ENCODE measurements at regions not wholly inside any gene's neighbourhood (a gene's known extent, or its start where the extent isn't known, plus 50 kb on each side); places are given as distances from the start of the nearest gene placed in this dataset.
"Not testable (repeated sequence)": the region's sequence is repeated elsewhere in the genome, so short reads cannot be mapped to it uniquely, and the experiment has no call there.

DNA sequence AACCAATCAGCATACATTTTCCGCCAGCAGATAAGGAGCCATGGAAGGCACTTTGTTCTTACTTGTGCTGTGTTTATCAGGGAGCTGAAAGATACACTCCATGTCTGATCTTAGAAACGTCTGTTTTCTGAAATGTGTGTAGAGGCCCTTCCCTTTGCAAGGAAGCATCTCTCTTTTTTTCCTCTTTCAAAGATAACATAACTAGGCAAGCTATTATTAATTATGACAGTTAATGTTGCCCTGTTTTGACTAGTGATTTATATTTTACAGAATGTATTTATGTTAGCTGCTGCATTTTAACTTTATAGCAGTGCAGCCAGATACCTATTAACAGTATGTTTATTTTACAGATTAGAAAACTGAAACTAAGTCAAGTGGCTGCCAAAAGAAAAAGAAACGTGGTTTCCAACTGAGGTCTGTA lies 683.2 kb upstream of the IGFBP3 start:
- DNase-seq = no peak

DNA sequence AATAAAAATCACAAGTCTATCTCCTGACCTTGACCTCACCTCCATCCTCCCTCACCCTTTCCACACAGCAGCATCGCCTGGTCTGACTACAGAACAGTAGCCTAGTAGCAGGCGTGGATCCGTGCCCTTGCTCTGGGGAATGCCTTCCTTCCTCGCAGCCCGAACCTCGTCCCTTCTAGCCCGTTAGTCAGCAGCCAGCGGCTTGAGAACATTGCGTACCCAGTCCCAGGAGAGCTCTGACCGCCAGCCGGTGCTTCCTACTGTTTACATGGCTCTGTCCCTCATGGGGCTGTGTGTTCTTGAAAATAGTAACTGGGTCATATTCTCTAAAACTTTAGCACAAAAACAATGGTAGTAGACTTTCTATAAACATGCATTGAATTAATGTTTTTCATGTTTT lies 682.7 kb upstream of the IGFBP3 start:
- no peak for DNase-seq

DNA sequence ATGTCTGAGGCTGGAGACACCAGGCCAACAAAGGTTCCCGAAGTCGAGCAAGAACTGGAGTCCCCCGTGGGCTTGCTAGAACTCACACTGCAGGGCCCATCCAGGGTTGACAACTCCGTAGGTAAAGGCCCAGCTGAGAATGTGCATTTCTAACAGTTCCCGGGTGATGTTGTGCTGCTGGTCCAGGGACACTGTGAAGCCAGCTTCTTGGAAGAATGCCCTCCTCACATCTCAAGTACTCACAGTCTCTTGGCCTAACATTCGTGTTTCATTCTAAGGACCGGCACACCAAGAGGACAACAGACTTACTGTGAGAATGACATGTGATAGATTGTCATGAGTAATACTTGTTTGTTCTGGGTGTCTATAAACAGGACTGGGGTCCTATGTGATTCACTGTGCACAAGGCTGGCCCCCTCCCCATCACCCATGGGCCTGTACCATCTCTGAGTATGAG lies 682.3 kb upstream of the IGFBP3 start:
- DNase-seq = no peak

DNA sequence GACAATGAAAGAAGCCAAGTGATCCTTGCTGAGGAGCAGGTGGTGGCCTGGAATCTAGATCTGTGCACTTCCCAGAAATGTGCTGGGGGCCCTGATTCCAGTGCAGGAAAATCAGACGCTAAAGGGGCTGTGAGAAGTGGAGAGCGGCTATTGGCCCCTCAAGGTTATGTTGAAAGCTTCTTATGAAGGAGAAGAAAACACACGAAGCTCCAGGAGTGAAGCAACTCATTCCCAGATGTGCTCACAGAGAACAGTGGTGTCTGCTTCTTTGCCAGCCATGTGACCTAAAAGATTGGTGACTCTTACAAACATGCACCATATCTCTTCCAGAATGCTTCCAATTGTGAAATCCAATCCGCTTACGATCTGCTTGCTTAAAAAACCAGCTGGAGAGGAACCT lies 679.3 kb upstream of the IGFBP3 start:
- DNase-seq = no peak

DNA sequence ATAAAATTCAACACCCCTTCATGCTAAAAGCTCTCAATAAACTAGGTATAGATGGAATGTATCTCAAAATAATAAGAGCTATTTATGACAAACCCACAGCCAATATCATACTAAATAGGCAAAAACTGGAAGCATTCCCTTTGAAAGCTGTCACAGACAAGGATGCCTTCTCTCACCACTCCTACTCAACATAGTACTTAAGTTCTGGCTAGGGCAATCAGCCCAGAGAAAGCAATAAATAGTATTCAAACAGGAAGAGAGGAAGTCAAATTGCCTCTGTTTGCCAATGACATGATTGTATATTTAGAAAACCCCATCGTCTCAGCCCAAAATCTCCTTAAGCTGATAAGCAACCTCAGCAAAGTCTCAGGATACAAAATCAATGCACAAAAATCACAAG lies 673.8 kb upstream of the IGFBP3 start:
- DNase-seq = not testable (repeated sequence)

DNA sequence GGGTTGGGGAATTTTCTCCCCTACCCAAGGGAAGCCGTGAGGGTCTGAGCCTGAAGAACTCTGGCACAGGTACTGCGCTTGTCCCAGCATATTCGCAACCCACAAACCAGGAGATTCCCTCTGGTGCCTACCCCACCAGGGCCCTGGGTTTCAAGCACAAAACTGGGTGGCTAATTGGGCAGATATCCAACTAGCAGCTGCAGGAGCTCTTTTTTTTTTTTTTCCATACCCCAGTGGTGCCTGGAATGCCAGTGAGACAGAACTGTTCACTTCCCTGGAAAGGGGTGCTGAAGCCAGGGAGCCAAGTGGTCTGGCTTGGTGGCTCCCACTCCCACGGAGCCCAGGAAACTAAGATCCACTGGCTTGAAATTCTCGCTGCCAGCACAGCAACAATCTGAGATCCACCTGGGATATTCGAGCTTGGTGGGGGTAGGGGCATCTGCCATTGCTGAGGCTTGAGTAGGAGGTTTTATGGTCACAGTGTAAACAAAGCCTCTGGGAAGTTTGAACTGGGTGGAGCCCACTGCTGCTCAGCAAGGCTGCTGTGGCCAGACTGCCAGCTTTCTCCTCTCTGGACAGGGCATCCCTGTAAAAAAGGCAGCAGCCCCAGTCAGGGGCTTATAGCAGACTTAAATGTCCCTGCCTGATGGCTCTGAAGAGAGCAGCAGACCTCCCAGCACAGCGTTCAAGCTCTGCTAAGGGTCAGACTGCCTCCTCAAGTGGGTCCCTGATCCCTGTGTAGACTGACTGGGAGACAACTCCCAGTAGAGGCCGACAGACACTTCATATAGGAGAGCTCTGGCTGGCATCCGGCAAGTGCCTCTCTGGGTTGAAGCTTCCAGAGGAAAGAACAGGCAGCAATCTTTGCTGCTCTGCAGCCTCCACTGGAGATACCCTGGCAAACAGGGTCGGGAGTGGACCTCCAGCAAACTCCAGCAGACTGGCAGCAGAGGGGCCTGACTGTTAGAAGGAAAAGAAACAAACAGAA lies 670.1 kb upstream of the IGFBP3 start:
- DNase-seq = not testable (repeated sequence)

DNA sequence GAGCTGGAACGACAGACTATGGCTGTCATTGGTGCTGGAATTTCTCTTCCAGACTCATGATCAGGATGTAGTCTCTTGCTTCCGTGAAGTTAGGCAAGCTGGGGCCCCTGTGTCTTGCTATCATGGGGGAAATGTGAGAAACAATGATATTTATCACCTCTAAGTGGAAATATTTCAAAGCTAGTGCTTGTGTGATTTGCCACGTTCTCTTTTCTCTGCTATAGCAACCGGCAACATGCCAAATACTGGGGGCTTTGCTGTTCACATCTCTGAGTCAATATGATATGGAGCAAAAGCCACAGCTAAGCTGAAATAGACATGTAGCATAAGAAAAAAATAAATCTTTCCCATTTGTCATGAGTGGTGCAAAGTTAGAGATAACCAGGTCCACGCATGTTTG lies 668.2 kb upstream of the IGFBP3 start:
- DNase-seq = no peak

DNA sequence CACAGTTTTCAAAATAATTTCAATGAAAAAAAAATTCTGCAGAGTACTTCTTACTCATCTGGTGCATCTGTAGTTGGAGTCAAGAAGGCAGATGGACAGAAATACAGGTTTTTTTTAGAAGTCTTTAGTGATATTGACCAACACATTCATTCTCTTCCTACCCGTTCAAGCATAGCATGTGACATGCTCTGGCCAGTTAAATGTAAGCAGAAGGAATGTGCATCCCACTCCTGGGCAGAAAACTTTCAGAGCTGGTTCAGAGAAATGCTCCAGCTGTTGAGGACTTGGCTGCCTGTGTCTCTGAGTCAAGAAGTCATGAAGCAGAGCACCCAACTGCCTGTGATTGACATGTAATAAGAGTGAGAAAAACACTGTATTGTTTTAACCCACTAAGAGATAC lies 665.3 kb upstream of the IGFBP3 start:
- no peak for DNase-seq

DNA sequence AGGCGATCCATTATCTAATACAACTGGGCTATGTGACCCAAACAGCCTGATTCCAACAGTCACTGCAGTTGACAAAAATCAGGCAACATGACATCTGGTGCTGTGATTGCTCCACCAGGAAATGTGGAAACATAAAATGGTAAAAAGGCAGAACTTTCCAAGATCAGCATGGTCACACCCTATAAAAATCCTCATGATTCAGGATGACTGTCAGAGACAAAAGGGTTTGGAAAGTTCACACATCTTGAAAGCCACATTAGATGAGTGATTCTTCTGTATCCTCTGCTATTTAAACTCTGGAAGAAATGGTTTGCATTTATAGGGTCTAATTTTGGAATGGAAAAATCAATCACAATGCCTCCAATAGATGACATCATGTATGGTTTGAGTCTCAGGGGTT lies 662.6 kb upstream of the IGFBP3 start:
- no peak for DNase-seq

DNA sequence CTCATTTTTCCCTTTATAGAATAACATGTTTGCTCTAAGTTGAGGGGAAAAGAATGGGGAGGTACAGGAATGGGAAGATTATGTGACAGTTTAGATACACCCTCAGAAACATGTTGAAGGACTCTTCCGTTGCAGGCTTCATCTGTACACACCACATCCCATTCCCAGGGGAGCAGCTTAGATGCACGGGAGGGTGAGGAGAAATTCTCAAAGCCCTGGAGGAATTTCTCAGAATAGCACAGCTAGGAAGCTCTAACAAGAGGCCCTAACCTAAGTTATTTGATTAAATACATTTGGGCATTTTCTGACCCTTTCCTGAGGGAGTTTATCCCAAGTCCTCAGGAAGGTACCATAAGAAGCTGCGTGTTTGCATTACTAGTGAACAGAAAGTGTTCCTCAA lies 660.2 kb upstream of the IGFBP3 start:
- no peak for DNase-seq

DNA sequence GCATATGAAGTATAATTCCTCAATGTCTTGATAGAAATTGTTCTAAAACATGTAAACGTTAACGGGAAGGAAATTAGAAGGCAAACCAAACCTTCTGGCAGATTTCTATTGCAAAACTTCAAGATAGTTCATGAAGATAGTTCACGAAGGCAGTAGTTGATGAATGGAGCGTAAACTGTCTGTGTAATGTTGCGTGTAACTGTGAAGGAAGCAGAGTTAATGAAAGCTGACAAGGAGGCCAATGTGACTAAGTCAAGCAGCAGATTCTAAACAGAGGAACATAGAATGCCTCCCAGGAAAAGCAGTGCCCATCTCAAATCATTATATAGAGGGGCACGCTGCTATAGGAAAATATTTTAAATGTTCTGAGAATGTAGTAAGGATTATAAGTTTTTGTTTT lies 659.7 kb upstream of the IGFBP3 start:
- no peak for DNase-seq

DNA sequence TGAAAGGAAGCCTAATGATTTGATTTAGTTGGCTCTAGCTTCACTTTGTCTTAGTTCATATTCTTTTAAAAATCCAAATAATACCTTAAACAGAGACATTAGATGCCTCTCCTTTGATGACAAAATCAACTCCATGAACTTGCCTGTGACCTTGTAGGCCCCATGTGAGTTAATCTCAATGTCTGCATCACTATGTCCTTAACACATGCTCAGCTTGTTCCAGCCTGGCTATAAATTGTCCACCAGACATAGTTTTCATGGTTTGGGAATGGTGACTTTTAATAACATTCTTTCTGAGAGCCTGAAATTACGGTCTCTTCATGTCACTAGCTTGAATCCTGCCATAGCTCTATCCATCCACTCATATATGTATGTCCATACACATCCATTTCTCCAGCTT lies 656.3 kb upstream of the IGFBP3 start:
- no peak for DNase-seq

DNA sequence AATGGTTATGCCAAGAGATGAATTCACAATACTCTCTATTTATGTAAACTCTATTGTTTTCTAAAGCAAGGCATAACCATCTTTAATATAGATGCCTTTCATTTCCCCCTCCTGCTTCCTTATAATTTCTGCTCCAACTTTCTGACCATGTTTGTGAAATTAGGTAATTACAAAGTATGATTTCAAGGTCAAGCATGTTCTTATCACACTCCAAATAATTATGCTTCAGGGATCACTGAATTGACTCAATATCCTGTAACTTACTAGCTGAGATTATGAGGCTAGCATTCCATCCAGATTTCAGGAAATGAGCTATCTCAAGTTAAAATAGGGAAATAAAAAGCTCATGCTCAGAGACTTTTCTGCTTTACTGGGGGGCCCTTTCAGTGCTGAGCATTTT lies 655.9 kb upstream of the IGFBP3 start:
- DNase-seq = no peak

DNA sequence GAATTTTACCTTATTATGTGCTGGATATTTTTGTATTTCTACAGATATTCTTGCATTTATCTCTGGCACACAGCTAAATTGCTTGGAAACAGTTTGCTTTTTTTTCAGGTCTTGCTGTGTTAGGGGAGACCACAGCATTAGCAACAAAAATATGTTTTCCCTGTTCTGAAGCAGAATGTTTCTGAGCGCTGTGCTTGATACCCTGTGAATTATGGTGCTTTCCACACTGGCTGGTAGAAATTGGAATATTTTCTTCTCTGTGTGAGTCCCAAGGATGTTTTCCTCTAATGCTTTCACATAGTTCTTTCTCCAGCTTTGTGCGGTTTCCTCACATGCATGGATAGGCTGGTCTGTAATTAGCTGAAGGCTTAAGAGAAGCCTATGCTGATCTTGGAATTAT lies 651.6 kb upstream of the IGFBP3 start:
- no peak for DNase-seq

DNA sequence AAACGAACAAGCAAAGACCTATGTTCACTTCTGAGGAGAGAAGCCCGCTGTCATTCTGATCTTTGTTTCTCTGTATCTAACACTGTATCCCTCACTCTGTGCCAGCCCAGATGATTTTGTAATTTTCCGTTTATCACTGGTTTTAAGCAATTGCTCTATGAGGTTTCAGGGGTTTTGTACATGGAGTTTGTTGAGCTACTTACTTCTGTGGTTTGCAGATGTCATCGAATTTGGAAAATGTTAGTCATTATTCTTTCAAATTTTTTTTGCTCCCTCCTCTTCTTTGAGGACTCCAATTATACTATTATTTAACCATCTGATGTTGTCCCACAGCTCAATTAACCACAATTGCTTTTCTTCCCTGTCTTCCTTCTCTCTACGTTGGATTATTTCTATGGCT lies 650.9 kb upstream of the IGFBP3 start:
- no peak for DNase-seq

DNA sequence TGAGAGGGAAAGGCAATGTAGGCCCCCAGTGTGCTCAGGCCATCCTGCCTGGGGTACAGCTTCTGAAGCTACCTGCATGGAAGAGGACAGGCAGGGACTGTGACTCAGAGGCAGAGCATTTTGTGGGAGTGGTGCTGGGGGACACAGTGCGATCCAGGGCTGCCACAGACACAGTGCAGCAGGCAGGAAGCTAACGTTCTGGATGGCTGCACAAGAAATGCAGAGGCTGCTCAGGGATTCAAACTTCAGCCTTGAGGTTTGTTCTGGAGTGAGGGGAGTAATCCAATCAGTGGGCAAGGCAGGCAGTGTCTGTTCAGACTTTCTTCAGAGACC lies 648.0 kb upstream of the IGFBP3 start:
- no peak for DNase-seq

DNA sequence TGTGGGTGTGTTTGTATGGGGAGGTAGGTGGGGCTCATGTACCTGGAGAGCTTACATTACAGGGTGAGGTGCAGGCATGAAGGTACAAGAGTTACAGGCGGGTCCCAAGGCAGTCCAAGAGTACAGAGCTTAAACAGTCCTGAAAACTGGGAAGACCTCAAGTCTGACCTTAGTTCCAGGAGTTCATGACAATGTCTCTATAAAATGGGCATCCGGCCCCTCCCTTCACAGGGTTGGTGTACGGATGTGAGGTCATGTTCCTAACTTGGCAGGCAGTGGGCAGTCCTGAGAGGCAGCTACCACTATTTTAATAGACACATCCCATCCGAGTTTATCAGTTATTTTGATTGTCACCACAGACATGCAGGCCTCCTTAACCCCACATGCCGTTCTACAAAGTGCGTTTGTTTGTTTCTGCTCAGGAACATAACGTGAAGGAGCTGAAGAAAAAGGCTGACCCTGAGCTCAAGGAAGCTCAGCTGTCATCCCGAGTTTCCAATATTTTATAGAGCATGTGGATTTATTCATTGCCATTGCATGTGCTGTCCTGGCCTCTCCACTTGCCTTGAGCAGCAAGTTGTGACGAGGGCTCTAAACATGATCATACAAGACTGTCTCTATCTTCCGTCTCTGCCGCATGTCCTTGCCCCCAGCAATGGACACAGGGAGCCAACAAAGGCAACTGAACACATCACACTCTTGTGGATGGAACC lies 647.5 kb upstream of the IGFBP3 start:
- no peak for DNase-seq

DNA sequence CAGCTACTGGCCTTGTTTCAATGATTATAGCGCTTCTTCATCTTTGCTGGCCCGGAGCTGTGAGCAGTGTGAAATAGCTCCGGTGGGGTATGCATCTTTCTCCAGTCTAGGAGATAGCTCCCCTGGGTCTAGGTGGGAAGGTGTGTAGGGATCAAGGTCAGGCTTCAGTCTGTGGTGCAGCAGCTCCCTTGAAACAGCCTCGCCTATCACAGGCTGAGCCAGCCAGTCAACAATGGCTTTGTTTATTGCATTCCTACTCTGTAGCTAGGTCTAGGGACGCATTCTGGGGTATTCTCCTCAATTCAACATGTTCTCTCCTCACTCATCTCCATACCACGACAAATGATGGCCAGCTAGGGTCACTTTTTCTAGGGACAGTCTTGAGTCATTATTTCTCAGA lies 646.8 kb upstream of the IGFBP3 start:
- DNase-seq = no peak

DNA sequence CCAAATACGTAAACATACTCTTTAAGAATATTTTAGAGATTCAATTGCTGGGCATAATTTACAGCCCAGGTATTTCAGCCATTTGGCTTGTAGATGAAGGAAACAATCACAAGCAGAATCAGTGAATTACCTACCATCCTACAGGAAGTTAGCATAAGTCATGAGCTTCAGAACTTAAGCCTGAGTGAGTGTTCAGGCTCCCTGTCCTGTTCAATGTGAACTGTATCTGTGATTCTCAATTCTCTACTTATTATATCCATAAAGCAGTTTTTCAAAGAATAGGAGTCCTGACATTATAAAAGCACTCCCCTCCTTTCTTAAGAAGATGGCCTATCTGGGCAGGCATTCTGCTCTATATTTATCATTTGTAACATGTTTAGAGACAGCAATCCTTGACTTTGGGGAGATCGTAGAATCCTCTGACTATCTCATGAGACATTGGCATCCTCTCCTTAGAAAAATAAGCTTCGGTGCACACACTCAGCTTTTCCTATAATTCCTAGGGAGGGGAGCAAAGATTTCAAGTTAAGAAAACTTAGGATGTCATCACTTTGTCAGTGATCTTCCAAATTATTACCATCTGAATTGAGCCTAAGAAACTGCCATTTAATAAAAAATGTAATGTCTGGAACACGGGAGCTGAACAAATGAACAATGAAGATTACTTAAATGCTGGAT lies 645.2 kb upstream of the IGFBP3 start:
- DNase-seq = no peak

DNA sequence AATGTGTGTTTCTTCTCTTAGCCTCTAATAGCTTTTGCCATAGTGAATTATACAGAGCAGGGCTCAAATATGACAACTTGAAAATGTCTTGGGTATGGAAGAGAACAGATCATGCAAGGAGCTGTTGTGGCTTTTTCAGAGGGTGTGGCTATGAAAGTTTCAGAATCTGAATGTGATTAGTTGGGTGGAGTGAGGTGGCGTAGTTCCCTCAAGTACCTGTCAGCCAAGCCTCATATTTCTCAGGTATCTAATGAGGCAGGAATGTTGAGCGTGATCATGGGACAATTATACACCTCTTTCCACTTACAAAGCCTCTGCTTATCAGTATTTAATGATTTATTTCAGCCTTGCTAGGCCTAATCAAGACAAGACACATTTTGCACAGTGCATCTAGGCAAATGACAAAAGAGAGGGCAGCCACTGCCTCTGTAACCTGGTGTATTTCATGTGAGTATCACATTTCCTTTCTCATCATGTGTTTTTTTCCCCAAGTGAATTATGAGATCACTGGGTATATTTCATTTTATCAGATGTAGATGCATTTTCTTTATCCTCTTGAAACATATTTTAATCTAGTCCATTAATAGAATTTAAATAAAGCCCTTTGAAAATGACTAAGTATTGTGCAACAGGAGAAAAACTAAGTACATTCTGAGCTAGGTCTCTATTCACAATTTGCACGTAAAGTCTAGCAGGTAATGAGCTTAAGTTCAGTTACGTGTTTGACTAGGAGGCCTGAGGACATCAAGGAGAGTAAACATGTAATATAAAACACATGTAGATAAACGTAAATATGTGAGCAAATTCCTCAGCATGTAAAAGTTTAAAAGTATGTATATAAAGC lies 644.4 kb upstream of the IGFBP3 start:
- no peak for DNase-seq

DNA sequence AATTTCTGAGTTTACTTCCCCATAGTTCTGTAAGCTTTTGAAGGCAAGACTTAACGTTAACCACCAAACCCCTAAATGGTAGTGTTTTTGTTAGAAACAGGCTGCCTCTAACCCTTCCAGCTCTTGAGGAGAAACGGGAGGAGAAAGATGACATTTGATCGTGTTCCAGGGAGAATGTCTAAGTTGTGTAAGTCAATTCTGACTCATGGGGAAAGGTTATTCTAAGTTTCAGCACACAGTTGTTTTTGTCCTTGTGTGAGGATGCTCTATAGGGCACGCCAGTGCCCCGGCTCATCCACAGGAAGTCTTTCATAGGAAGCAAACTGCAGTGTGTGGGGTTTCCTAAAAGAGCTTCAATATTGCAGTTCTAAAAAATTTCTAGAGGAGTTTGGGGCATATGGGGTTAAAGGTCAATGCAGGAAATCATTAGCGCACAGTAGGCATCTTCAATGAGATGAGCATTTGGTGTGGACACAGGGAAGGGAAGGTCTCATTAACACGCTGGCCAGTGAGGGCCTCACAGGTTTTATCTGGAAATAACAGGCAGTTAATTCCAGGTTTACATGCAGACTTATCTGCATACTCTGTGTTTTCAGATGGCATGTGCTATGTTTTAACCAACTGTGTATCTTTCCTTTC lies 638.2 kb upstream of the IGFBP3 start:
- DNase-seq = no peak

DNA sequence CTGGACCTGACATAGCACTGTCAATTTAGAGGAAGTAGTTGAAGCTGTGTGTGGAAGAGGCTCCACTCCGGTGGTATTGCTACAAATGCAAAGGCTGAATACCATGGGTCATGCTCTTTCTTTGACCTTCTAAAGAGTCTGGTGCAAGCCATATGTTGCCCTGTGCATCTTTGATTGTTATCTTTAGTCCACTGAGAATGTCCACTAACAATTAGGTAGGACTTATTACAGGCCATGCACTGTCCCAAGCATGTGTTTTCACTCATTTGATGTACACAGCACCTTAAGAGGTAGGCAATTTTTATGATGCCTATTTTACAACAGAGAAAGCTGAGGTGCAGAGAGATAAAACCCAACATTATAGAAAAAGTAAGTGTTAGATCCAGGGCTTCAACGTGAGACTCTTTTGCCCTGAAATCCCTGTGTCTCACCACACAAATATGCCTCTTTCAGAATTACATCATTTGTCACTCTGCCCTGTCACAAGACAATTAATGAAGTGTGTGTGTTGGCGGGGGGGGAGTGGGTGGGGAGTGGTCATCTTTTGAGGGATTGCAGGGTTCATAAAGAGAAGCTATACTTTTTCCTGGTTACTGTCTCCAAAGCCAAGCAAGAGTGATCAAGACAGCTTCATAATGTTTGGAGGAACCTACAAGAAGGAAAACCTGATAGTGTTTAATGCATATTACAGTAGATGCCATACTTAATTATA lies 637.6 kb upstream of the IGFBP3 start:
- no peak for DNase-seq

Measured in CD4-positive, alpha-beta T cell treated with Interferon alpha-2 for 1 hour (primary cell).